HG02973 (cell line): ENCODE measurements at regions not wholly inside any gene's neighbourhood (a gene's known extent, or its start where the extent isn't known, plus 50 kb on each side); places are given as distances from the start of the nearest gene placed in this dataset.

Experiments
- ATAC-seq: cut with Tn5 transposase; IDR thresholded peaks from one replicate; pipeline ENCODE4 v1.9.1; 2021; ENCODE audit warnings: moderate library complexity; ENCODE audit not compliant: unreplicated experiment

DNA sequence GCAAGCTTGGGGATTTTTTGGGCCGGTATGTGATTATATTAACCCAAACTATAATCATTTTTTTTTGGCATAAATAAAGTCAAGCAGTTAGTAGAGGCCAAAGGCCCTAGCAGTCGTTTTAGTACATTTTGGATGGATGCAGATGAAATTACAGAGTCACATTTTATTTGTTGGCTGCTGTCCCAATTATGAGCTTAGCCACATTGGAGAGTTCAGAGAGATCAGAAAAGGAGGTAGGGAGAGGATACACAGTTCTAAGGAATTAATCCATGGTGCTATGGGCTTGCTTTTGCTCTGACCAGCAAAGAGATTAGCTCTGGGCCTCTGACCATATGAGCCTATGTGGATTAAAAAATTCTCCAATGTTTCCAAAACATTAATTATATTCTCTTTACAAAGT, 395.1 kb downstream of the RAPGEF2 start:
- no peak for ATAC-seq

DNA sequence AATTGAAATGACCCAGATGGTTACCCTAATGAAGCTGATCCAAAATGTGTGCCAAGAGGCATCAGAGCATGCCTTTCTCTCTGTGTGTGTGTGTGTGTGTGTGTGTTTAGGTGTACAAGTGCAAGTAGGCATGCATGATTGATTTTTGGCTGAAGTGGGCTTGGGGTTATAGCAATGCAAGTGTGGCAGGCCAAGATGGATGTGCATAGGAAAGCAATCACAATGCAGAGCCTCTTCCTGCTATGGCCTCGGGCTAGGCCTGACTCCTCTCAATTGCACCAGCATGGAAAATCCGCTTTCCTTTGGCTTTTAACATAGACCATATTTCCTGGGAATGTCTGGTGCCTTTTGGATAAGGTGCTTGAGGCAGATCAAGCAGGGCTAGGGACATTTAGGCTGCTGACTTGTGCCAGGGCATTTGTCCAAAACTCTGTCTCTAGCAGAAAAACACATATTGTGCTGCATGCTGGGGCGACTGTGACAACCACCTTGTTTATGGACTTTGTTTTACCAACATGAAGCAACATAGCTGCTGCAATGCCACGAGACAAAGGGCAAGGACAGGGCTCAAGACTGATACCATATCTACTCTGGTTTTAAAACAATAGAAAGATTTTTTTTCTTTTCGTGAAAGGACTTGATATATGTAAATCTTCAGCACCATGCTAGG, 395.7 kb downstream of the RAPGEF2 start:
- ATAC-seq: no peak

DNA sequence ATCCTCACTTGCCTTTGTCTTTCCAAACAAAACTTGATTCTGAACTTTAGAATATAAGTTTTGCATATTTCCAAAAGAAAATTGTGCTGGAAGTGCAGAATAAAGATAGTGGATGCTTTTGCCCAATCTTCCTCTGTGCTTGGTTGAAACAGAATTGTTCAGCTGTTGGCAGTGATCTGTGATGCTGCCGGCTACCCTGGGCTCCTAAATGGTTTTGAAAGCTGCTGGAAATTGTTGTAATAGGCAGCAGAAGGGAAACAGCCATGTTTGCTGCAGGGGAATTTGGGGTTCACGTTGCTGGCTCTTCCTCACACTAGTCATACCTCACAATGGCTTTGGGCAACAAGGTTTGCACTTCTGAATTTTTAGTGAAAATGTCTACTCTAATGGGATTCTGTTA, 398.0 kb downstream of the RAPGEF2 start:
- ATAC-seq: no peak

DNA sequence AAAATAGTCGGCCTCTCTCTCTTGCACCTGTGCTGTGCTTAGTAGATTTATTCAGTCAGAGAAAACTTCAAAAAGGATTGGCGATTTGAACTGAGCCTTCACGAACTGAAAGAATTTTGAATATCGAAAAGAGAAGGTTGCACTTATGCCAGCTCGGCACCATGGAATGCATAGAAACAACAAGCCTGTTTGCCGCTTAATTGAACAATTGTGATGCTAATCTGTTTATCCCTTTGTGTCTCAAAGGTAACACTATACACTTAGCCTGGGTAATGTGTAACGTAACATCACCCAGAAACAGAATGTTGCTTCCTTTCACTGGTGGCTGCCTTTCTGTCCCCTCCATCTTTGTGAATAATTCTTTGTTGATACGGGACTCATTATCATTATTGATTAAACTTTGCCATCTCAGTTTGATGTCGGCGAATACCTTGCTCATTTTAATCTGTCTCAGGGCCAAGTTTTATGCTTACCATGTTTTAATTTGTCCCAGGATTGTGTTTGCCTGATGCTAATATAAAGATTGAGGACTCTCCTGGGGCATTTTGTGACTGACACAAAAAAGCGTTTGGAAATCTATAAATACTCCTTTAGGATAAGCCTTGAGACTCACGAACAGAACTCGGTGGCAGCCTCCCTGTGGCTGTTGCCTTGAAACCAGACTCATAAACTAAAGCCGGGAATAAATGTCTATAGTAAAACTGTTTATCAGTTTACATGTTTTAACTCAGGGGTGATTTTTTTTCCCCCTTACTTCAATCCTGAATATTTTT, 400.5 kb downstream of the RAPGEF2 start:
- no peak for ATAC-seq

DNA sequence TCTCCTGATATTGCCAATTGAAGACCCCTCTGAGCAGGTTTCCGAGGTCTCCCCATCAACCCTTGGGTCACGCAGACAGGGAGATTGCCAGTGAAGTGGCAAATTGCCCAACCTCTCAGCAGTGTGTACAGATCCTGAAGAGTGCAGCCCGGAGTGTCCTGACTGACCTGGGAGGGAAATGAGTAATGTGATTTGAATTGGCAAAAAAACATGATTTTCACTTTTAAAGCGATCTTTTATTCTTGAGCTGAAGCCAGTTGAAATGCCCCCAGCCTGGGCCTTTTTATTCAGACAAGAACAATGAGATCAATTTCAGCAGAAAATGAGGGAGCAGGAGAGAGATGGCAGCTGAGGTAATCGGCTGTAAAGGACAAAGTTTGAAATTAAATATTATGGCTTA, 401.8 kb downstream of the RAPGEF2 start:
- no peak for ATAC-seq

DNA sequence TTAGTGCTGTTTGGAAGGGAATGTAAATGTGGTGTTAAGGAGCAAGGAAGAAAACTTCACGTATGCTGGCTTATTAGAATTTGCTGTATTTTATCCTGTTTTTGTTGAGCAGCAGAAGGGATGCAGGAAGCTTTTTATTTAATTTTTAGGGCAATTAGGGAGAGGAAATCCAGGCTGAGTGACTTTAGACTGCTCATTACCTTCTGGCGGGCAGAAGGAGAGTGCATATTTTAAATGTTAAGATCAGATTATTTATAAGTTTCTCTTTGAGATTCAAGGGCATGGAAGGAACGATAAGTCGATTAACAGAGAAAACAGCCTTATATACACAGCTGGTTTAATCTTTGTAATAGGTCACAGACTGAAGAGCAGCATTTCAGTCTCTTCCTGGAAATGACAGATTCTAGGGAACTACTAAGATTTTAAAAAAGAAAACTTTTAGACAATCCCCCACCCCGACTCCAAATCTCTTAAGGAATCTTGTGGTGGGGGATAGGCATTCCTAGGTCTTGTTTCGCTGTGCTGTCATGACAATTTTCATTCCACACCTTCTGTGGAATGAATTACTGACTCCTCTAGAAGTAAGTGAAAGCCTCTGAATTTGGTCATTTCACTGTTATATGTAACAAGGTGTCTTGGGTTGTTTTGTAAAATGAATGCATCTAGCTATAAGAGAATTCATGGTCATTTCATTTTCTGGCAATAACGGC, 402.5 kb downstream of the RAPGEF2 start:
- ATAC-seq: no peak

DNA sequence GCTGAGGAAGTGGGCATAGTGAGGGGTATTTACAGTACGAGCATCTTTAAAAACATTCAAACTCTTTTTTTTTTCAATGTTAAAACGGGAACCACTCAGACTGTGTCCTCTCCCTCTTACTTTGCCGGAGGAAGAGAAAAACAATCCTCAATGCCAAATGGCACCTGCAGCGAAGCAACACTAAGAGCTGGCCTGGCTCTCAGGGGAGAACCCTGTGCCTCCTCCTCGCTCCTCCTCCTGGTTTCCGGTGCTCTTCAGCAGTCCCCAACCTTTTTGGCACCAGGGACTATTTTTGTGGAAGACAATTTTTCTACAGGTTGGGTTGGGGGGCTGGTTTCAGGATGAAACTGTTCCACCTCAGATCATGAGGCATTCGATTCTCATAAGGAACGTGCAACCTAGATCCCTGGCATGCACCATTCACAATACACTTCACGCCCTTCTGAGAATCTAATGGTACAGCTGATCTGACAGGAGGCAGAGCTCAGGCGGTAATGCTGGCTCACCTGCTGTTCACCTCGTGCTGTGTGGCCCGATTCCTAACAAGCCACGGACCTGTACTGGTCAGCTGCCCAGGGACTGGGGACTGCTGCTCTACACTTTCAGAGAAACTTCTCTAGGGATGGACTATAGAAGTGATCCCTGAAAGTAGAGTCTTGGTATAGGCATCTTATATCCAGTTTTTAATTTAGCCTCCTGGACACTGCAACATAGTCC, 404.1 kb downstream of the RAPGEF2 start:
- ATAC-seq: no peak

DNA sequence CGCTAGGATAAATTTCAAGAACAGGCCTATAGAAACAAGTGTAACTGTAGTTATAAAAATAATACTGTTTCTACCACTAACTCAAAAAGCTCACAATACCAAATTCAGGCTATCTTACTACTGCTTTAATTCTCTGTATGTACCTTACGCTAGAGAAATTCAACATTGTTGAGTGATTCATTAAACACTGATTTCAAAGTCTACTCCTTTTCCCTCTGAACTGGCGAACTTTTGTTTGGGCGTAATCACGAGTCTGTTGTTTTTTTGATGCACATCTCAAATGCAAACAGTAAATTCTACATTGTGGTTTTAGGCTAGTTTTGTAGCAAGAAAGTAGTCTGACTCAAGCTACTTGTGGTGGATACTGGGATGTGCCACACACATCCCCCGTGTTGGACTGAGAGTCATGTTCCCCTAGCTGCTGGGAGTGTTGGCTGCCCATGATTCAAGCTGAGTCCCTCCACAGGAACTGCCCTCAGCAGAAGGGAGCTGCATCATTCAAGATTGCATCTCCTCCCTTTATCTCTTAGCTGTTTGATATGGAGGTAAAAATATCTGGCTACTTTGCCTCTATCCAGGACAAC, 406.1 kb downstream of the RAPGEF2 start:
- ATAC-seq: no peak

DNA sequence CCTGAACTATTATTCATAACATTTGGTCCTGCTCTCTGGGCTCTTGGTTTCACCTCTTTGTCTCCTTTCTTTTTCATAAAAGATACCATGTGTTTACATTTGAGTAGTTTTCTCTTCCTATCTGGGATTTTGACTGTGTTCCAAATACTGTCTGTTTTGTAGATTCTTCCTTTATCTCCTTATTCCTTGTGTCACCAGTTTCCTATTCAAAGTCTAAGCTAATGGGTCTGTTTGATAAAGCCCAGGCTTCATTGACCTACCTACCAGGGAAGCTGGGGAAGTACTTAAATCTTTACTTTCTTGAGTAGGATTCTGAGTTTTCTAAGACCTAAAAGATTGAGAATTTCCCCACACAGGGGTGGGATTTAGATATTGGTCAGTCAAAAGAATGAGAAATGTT, 409.5 kb downstream of the RAPGEF2 start:
- no peak for ATAC-seq

DNA sequence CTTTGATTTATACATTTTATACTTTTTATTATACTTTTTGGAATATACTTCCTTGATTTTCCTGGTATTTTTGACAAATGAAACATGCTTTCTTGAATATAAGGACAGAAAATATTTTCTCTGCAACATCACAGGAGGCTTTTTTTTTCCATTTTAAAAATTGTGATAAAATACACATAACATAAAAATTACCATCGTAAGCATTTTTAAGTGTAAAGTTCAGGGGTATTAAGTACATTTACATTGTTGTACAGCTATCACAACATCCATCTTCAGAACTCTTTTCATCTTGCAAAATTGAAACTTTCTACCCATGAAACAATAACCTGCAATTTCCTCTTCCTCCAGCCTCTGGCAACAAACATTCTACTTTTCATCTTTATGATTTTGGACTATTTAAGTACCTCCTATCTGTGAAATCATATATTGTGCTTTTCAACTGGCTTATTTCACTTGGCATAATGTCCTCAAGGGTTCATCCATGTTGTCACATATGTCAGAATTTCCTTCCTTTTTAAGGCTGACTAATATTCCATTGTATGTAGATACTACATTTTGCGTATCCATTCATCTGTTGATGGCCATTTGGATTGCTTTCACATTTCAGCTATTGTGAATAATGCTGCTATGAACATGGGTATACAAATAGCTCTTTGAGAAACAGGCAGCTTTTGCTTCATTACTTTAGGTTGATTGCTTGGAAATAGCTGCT, 412.6 kb downstream of the RAPGEF2 start:
- no peak for ATAC-seq

DNA sequence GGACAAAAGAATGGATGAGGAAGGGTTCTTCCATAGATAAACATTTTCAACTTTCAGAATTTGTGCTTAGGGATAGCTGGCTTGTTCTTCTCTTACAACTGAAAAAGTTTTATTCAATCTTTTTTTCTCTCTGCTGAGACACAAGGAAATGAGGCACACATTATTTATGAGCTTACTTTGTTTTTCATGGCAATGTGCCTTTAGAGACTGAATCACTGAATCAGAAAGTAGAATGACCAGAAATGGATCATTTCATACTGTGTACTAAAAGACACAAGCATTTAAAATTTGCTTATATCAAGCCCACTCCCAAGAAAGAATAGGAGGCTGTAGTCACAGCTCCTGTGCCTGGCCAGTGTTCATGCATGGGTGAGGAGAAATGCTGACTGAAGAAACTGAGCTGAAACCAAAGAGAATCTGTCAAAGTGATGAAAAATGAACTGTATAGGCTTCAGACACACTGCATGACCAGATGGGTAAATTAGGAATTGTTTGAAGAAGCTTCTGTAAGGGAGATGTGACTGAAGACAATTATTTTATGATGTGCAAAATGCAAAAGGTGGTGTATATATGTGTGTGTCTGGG, 413.8 kb downstream of the RAPGEF2 start:
- ATAC-seq: no peak

DNA sequence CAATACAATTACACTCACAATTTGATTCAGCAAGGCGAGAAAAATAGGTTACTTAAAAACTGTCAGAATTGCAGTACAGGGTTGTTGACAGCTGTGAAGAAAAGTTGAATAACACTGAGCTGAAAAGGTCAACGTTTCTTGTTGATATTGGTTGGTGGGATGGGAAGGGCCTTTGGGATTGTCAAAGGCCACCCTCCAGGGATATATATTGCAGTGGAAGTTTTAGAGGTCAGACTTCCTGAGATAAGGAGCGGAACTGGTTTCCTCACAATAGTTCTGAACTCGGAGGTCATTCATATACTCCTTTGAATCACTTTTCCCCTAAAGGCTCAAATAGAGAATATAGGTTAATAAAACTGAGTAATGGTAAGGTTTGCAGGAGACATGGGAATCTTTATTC, 417.2 kb downstream of the RAPGEF2 start:
- ATAC-seq: no peak

DNA sequence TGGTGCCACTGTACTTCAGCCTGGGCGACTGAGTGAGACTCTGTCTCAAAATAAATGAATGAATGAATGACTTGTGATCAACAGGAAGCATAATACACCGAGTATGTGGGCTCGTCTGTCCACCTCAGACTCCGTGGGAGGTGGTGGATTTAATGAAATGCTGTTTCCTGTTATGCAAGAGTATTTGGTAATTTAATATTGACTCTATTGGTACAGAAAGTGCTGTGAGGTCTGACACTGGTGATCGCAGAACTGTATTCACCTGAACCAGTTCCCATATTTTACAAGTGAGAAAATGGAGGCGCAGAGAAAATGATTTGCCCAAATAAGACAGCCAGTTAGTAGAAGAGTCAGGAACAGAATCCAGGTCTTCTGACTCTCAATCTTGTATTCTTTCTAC, 423.3 kb downstream of the RAPGEF2 start:
- no peak for ATAC-seq

DNA sequence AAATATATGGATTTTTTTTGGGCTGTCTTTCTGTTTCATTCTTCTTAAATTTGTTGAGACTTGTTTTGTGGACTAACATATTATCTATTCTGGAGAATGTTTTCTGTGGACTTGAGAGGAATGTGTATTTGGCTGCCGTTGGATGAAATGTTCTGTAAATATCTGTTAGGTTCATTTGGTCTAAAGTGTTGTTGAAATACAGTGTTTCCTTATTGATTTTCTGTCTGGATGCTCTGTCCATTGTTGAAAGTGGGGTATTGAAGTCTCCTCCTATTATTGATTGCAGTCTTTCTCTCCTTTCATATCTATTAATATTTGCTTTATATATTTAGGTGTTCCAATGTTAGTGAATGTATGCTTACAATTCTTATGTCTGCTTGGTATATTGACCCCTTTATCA, 431.8 kb downstream of the RAPGEF2 start:
- no peak for ATAC-seq

DNA sequence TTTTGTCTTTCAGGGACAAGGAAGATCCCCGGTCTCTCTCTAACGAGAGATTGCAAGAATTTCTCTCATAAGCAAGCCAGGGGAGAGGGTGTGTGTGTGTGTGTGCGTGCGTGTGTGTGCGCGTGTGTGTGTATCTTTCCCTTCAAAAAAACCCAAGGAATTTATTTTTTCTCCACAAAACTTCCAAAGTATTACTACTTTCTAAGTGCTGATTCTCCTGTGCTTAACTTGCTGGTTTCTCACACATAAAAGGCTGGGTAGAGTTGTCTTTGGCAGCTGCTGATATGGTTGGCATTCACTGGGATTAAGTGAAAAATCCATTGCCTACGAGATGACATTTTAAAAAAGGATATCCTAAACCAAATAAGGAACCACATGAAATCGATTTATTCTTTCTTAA, 435.7 kb downstream of the RAPGEF2 start:
- no peak for ATAC-seq

DNA sequence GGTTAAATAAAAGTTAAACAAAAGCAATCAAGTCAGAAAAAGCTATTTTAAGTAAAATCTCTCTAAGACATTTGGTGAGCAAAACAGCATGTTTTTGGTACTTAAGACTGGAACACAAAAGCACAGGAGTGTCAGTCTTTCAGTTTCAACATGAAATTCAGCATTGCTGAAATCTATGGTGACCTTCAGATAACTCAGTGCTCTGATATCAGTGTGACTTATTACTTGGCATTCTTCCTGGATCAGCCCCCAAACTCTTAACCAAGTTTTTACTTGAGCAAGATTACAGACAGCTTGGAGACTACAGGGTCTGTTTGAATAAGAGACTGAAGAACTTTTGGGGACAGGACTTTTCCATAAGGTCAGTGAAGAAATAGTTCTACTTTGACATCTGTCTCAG, 437.2 kb downstream of the RAPGEF2 start:
- ATAC-seq: no peak

DNA sequence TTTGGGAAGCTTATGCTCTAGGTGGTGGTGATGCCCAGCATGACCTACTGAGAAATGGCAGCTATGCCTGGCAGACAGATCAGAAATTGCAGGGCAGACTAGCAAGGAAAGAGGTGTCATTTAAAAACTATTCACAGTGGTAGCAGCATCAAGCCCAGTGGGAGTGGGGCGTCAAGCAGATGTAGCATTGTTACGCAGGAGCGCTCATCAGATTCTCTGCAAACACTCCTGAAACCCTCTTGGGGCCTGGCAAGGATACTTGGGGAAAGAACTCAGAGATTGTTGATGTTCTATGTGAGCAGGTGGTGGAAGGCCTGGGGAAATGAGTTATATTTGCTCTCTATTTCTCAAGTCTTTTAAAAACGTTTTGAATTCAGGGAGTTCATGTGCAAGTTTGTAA, 437.6 kb downstream of the RAPGEF2 start:
- no peak for ATAC-seq

DNA sequence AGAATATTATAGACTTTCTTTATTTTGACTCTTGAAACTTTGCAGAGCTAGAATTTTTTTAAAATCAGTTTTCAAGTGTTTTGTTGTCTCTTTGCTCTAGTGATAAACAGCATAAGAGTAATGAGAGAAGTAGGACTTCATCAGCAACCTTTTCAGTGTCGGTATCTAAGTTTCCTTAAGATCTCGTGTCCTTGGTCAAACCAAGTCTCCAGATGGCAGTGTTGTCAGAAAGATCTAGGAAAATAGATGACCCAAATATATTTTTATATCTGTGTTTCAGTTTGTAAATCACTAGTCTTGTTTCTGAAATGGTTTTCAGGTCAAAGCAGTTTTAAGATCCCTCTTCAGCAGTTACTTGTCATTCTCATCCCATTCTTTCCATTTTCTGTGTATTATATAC, 438.3 kb downstream of the RAPGEF2 start:
- no peak for ATAC-seq

DNA sequence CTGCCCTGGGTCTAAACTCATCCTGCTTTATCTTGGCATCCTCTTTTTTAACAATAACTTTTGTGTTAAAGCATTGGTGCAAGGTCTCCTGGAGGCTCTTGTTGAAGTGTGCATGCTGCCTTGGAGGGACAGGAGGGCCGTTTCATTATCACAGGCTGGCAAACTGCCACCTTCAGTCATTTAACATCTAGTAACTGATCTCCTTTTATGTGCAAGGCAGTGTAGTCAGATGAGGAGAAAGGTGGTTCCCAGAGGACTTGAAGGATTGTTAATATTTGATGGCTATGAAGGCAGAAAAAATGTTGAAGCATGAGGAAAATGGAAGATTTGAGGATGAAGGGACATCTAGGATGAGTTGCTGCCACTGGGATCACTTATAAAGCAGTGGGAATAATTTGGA, 439.4 kb downstream of the RAPGEF2 start:
- no peak for ATAC-seq

DNA sequence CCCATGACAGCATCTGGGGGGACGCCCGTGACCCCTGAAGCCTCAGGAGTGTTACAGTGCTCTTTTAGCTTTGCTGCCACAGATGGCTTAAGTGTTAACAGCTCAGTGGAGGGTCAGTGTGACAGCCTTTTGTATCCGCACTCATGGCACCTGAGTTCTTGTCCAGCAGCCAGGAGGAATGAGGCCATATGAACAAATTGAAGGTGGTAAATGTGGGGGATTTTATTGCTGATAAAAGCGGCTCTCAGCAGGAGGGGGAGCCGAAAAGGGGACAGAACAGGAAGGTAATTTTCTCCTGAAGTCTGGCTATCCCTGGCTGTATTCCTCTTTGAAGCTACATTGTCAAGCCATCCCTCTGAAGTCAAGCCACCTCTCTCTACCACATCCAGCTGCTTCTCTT, 441.0 kb downstream of the RAPGEF2 start:
- ATAC-seq: no peak
